PC-3 (cell line): ENCODE measurements at regions not wholly inside any gene's neighbourhood (a gene's known extent, or its start where the extent isn't known, plus 50 kb on each side); places are given as distances from the start of the nearest gene placed in this dataset.
"Not testable (repeated sequence)": the region's sequence is repeated elsewhere in the genome, so short reads cannot be mapped to it uniquely, and the experiment has no call there.

ENCODE experiments used
- EZH2 ChIP-seq: fragments of 300-600 bp; sonication (generic); IDR thresholded peaks from one replicate; pipeline ENCODE4 v1.6.1; 2017; ENCODE audit warnings: antibody characterized with exemption, mild to moderate bottlenecking, low read length; ENCODE audit not compliant: unreplicated experiment
- EZH2phosphoT487 ChIP-seq: fragments of 300-600 bp; sonication (generic); IDR thresholded peaks from 2 replicates; pipeline ENCODE4 v1.6.1; 2018; ENCODE audit warnings: mild to moderate bottlenecking, antibody characterized with exemption, low read length, borderline replicate concordance
- TF ChIP-seq, protein P1 (sequence below): fragments of 300-600 bp; sonication (generic); conservative IDR thresholded peaks from 2 replicates; pipeline ENCODE4 v1.5.1; 2017; ENCODE audit warnings: antibody characterized with exemption, low read depth, mild to moderate bottlenecking, low read length

- TF ChIP-seq, protein P1, sequence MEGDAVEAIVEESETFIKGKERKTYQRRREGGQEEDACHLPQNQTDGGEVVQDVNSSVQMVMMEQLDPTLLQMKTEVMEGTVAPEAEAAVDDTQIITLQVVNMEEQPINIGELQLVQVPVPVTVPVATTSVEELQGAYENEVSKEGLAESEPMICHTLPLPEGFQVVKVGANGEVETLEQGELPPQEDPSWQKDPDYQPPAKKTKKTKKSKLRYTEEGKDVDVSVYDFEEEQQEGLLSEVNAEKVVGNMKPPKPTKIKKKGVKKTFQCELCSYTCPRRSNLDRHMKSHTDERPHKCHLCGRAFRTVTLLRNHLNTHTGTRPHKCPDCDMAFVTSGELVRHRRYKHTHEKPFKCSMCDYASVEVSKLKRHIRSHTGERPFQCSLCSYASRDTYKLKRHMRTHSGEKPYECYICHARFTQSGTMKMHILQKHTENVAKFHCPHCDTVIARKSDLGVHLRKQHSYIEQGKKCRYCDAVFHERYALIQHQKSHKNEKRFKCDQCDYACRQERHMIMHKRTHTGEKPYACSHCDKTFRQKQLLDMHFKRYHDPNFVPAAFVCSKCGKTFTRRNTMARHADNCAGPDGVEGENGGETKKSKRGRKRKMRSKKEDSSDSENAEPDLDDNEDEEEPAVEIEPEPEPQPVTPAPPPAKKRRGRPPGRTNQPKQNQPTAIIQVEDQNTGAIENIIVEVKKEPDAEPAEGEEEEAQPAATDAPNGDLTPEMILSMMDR, result not testable (repeated sequence)
- not testable (repeated sequence) for TF ChIP-seq EZH2, EZH2phosphoT487
These were observed 225.4 kb downstream of the TTC6 start for GRCh38 chr14:37820810-37821209.
